RWPE1 (cell line): ENCODE measurements at regions not wholly inside any gene's neighbourhood (a gene's known extent, or its start where the extent isn't known, plus 50 kb on each side); places are given as distances from the start of the nearest gene placed in this dataset.

ENCODE experiments used
- CTCF ChIA-PET: fragments of 350-600 bp; sonication (Branson Sonifier 250); formaldehyde crosslinking; extraction: SDS; loops from one replicate; lab custom pipeline; 2021; lab: Yijun Ruan, JAX
- POLR2A ChIA-PET: fragments of 400-600 bp; formaldehyde crosslinking; extraction: SDS; loops from one replicate; lab custom pipeline; 2020; ENCODE audit warnings: antibody characterized with exemption; ENCODE audit not compliant: low non-redundant PET; lab: Yijun Ruan, JAX
- DNase-seq: peaks from one replicate; pipeline ENCODE4 v3.0.0; 2012; ENCODE audit warnings: low spot score
- H3K27ac ChIP-seq: fragments of 450-650 bp; 2 replicates; pipeline ENCODE4 v1.5.1; 2017
- TF ChIP-seq, protein P1 (sequence below): fragments of 450-650 bp; conservative IDR thresholded peaks from 2 replicates; pipeline ENCODE4 v1.5.1; 2017; ENCODE audit warnings: low read depth, mild to moderate bottlenecking

DNA sequence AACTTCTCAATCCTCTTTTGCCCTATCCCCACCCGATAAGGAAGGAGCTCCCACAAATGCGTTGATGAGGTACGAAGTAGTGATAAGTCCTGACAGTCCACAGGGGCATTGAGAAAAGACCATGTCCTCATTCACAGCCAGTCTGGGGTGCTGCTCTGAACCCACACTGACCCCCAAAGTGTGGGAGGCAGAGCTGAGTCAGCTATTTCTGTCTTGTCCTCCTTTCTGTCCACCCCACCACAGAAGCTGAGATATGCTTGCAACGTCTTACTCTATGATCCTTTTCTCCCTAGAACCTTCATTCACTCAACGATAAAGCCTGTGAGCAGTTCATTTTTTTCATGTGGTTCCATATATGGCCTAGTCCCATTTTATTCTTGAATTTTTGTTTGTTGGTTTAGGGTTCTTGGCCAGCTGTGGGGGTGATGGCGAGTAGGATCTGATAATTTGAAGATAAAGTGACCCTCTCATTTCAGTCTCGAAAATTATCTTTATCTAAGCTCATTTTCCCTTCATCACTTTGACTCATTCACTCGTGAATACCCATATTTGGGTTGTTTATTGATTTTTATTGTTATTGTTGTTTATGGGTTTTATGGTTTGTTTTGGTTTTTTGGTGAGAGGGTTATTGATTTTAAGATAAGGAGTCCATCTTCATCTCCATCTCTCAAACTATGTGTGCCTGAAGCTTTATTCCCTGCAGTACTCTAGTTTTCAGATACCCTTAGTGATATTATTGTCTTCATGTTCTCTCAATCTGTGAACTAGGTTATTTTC is 58.5 kb upstream of the ZNF366 start:
- DNase-seq = no peak
- ChIA-PET CTCF (interaction anchor here (1.3 kb wide), 1 partner anchor 26 kb away, joined by 4 read pairs; no protein-coding TSS in a partner anchor), POLR2A (interaction anchor here (0.6 kb wide), 1 partner anchor 201 kb away, joined by 3 read pairs; no protein-coding TSS in a partner anchor)
- TF ChIP-seq, protein P1, sequence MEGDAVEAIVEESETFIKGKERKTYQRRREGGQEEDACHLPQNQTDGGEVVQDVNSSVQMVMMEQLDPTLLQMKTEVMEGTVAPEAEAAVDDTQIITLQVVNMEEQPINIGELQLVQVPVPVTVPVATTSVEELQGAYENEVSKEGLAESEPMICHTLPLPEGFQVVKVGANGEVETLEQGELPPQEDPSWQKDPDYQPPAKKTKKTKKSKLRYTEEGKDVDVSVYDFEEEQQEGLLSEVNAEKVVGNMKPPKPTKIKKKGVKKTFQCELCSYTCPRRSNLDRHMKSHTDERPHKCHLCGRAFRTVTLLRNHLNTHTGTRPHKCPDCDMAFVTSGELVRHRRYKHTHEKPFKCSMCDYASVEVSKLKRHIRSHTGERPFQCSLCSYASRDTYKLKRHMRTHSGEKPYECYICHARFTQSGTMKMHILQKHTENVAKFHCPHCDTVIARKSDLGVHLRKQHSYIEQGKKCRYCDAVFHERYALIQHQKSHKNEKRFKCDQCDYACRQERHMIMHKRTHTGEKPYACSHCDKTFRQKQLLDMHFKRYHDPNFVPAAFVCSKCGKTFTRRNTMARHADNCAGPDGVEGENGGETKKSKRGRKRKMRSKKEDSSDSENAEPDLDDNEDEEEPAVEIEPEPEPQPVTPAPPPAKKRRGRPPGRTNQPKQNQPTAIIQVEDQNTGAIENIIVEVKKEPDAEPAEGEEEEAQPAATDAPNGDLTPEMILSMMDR = no peak
- H3K27ac ChIP-seq = no peak overlapping the region

GRCh38 chr5:72562717-72563116 is 55.5 kb upstream of the ZNF366 start:
- POLR2A ChIA-PET = no interaction called here
- H3K27ac ChIP-seq = no peak overlapping the region
- no peak for DNase-seq

GRCh38 chr5:72561148-72561972 is 54.1 kb upstream of the ZNF366 start:
- TF ChIP-seq, protein P1 = no peak
- no peak overlapping the region for H3K27ac ChIP-seq
- POLR2A ChIA-PET = no interaction called here
- CTCF ChIA-PET = interaction anchor here (0.6 to 0.7 kb wide), 2 partner anchors 175 to 288 kb away, joined by 3 read pairs; no protein-coding TSS in a partner anchor
- no peak for DNase-seq

More at GRCh38 chr5:72562717-72563116, 55.5 kb upstream of the ZNF366 start:
- TF ChIP-seq, protein P1 = no peak
- CTCF ChIA-PET = no interaction called here

DNA sequence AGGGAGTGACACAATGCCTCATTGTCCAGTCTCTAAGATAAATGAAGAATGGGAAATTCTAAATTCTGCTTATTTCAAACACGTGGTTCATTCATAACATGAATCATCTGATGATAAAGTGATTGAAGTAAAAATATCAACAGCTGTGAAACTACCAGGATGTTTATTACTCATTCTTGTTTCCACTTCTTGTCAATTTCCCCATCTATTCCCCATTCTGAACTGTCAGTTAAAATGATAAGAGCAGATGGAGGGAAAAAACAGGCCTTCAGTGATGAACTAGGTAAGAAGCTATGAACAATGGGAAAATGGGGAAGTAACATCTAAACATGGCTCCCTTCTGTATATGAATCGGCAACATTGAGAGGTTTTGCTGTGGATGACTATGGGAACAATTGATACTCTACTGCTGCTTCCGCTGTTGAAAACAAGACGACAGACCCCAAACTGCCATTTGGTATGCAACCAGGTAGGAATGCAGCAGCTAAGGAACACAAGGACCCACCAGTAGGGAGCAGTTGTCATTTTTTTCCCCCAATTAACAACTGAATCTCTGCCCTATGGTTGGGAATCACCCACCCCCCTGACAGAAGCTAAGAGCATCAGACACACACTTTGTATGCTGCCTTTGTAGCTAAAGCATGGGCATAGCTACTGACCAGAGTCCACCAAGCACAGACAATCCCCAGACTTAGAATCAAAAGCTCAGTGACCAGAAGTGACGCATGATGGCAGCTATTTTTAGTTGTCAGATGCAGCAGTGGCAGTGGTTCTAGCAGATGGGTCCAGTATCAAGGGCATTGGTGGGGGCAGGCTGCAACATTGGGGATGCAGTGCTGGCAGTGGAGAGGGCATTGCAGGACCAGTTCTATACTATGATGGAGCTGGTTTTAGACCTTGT is 52.9 kb upstream of the ZNF366 start:
- CTCF ChIA-PET = interaction anchor here (0.6 to 0.9 kb wide), 2 partner anchors 156 to 238 kb away, joined by 3 read pairs; no protein-coding TSS in a partner anchor

GRCh38 chr5:72558383-72558782 is 51.2 kb upstream of the ZNF366 start:
- CTCF ChIA-PET = interaction anchor here (0.6 kb wide), 1 partner anchor 27 kb away, joined by 6 read pairs; no protein-coding TSS in a partner anchor
- TF ChIP-seq, protein P1 = no peak
- peak overlapping the region; percentile 26; the same call in 1 of the 2 replicates for H3K27ac ChIP-seq
- no peak for DNase-seq
- POLR2A ChIA-PET = no interaction called here

More for the DNA sequence above, 52.9 kb upstream of the ZNF366 start:
- TF ChIP-seq, protein P1 = no peak
- POLR2A ChIA-PET = no interaction called here
- DNase-seq = no peak
- H3K27ac ChIP-seq = no peak overlapping the region
